ENCODE measurements at regions not wholly inside any gene's neighbourhood (a gene's known extent, or its start where the extent isn't known, plus 50 kb on each side); places are given as distances from the start of the nearest gene placed in this dataset.

DNA sequence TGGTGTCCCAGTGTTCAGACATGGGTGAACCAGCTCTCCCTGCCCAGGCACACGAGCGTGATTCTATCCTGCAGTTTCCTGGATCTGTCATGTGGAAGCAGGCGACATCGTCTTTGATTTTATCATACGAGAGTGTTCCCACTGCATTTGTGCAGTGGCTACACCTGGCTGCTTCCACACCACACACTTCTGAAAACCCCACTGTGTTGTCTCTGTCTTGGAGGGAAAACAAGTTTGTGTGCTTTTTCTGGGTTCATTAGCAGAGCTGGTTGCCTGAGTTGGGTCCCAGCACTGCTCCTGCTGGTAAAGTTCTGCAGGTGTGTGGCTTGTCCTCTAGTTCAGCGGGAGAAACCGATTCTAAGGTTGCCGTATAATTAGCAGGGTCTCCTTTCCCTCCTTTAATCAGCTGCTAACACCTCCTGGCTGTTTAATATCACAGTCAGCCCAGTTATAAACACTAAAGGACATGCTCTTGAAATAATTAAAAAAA lies 58.5 kb upstream of the TWIST2 start:
- no peak for TF ChIP-seq CTCF (IDR thresholded peaks at IDR 0.05)
- TF ChIP-seq EZH2 (IDR thresholded peaks at IDR 0.05; ENCODE audit: borderline replicate concordance, insufficient read depth, low read depth, low read length, poor library complexity, severe bottlenecking) = no peak

All from B cell (primary cell).